22Rv1 (cell line): ENCODE measurements at regions not wholly inside any gene's neighbourhood (a gene's known extent, or its start where the extent isn't known, plus 50 kb on each side); places are given as distances from the start of the nearest gene placed in this dataset.

Experiments
- CTCF ChIP-seq: fragments of 450-650 bp; IDR thresholded peaks from 2 replicates; pipeline ENCODE4 v1.5.1; 2017; ENCODE audit warnings: mild to moderate bottlenecking
- ZFX ChIP-seq: fragments of 450-650 bp; IDR thresholded peaks from 2 replicates; pipeline ENCODE4 v1.6.1; 2017; ENCODE audit warnings: antibody characterized with exemption, borderline replicate concordance

- no peak for TF ChIP-seq CTCF
- no peak for TF ChIP-seq ZFX
These were observed 196.2 kb upstream of the PGRMC2 start for GRCh38 chr4:128483816-128484215.
